ENCODE measurements at regions not wholly inside any gene's neighbourhood (a gene's known extent, or its start where the extent isn't known, plus 50 kb on each side); places are given as distances from the start of the nearest gene placed in this dataset.

GRCh38 chrX:20796450-20796849, 529.7 kb upstream of the RPS6KA3 start:
- Histone ChIP-seq H3K27me3 (ENCODE audit: control insufficient read depth, insufficient read depth, low read length) (no peaks in the 10 kb centered on the region), H3K36me3 (replicated peaks; ENCODE audit: control insufficient read depth, insufficient read depth, low read length) (no peaks in the 10 kb centered on the region), H3K4me3 (ENCODE audit: insufficient read depth, low read depth, low read length) (no peak overlapping the region)
- DNase-seq, result no peak

- no peaks in the 10 kb centered on the region for H3K36me3 ChIP-seq (replicated peaks; ENCODE audit: control insufficient read depth, insufficient read depth, low read length)
- H3K4me3 ChIP-seq (ENCODE audit: insufficient read depth, low read depth, low read length), result no peak overlapping the region
- DNase-seq, result no peak
- H3K27me3 ChIP-seq (ENCODE audit: control insufficient read depth, insufficient read depth, low read length), result no peaks in the 10 kb centered on the region
Observed at GRCh38 chrX:20789103-20789502, 522.4 kb upstream of the RPS6KA3 start.

DNA sequence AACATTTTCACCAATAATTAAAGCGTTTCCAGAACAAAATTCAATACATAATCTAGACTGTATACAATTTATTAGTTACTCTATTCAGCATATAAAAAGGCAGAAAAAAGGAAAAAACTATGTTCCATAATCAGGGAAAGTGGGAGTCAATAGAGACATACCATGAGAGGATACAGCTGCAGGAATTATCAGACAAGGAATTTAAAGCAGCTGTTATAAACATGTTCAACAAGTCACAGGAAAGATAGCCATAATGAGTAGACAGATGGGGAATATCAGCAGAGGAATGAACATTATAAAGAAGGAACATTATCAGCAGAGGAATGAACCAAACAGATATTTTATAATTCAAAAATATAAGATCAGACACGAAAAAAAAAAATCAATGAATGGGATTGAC, 500.6 kb upstream of the RPS6KA3 start:
- no peak for DNase-seq

GRCh38 chrX:20756585-20756984, 489.9 kb upstream of the RPS6KA3 start:
- no peak for DNase-seq
- H3K27me3 ChIP-seq (ENCODE audit: control insufficient read depth, insufficient read depth, low read length), result no peaks in the 10 kb centered on the region
- H3K4me3 ChIP-seq (ENCODE audit: insufficient read depth, low read depth, low read length), result no peak overlapping the region
- no peaks in the 10 kb centered on the region for H3K36me3 ChIP-seq (replicated peaks; ENCODE audit: control insufficient read depth, insufficient read depth, low read length)

More for the DNA sequence above, 500.6 kb upstream of the RPS6KA3 start:
- H3K36me3 ChIP-seq (replicated peaks; ENCODE audit: control insufficient read depth, insufficient read depth, low read length), result no peaks in the 10 kb centered on the region
- H3K27me3 ChIP-seq (ENCODE audit: control insufficient read depth, insufficient read depth, low read length), result no peaks in the 10 kb centered on the region
- no peak overlapping the region for H3K4me3 ChIP-seq (ENCODE audit: insufficient read depth, low read depth, low read length)

DNA sequence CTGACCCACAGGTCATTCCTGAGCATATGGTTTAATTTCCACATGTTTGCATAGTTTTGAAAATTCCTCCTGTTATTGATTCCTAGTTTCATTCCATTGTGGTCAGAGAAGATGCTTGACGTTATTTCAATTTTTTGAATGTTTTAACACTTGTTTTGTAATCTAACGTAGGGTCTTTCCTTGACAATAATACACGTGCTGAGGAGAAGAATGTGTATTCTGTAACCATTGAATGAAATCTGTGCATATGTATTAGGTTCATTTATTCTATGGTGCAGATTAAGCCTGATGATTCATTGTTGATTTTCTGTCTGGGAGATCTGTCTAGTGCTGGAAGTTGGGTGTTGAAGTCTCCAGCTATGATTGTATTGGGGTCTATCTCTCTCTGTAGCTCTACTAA, 486.4 kb upstream of the RPS6KA3 start:
- no peak for DNase-seq
- no peak overlapping the region for H3K4me3 ChIP-seq (ENCODE audit: insufficient read depth, low read depth, low read length)
- no peaks in the 10 kb centered on the region for H3K36me3 ChIP-seq (replicated peaks; ENCODE audit: control insufficient read depth, insufficient read depth, low read length)
- no peaks in the 10 kb centered on the region for H3K27me3 ChIP-seq (ENCODE audit: control insufficient read depth, insufficient read depth, low read length)

- H3K27me3 ChIP-seq (ENCODE audit: control insufficient read depth, insufficient read depth, low read length), result no peaks in the 10 kb centered on the region
- no peak overlapping the region for H3K4me3 ChIP-seq (ENCODE audit: insufficient read depth, low read depth, low read length)
- no peaks in the 10 kb centered on the region for H3K36me3 ChIP-seq (replicated peaks; ENCODE audit: control insufficient read depth, insufficient read depth, low read length)
- no peak for DNase-seq
Observed at GRCh38 chrX:20746690-20747089, 480.0 kb upstream of the RPS6KA3 start.

GRCh38 chrX:20743046-20743445, 476.3 kb upstream of the RPS6KA3 start:
- Histone ChIP-seq H3K4me3 (ENCODE audit: insufficient read depth, low read depth, low read length) (no peak overlapping the region), H3K27me3 (ENCODE audit: control insufficient read depth, insufficient read depth, low read length) (no peaks in the 10 kb centered on the region), H3K36me3 (replicated peaks; ENCODE audit: control insufficient read depth, insufficient read depth, low read length) (no peaks in the 10 kb centered on the region)
- DNase-seq, result no peak

DNA sequence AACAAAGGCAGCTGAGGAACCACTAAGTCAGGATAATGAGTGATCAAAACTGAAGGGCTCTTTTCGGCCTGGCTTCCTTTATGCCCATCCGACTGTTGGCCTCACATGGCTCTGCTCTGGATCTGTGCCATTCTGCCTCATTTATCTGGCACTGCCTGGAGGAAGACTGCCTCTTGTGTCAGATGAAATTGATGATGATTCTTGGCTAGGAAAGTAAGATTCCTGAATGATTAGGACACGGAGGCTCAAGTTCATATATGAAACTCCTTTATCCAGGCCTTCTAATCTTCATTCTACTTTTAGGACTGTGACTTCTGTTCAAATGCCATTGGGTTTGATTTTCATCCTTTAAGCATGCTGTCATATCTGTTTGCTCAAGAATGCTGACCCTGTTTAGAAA, 475.4 kb upstream of the RPS6KA3 start:
- Histone ChIP-seq H3K27me3 (ENCODE audit: control insufficient read depth, insufficient read depth, low read length) (no peaks in the 10 kb centered on the region), H3K4me3 (ENCODE audit: insufficient read depth, low read depth, low read length) (no peak overlapping the region), H3K36me3 (replicated peaks; ENCODE audit: control insufficient read depth, insufficient read depth, low read length) (no peaks in the 10 kb centered on the region)
- no peak for DNase-seq

DNA sequence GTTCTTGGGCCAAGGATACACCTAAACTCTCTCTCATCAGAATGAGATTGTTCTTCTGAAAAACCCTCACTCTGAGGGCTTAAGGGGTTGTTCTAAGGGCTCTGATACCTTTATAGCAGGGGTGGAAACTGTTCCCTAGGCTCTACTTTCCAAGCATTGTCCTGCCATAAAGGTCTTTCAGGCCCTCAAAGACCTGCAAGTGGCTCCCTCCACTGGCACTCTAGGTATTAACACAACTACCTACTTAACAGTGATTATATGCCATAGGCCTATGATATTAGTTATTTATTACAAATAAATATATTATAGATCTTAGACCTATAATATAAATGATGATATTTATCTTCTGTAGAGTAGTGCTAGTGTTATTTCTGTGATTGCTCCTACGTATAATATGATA, 473.7 kb upstream of the RPS6KA3 start:
- DNase-seq, result peak; percentile 9

DNA sequence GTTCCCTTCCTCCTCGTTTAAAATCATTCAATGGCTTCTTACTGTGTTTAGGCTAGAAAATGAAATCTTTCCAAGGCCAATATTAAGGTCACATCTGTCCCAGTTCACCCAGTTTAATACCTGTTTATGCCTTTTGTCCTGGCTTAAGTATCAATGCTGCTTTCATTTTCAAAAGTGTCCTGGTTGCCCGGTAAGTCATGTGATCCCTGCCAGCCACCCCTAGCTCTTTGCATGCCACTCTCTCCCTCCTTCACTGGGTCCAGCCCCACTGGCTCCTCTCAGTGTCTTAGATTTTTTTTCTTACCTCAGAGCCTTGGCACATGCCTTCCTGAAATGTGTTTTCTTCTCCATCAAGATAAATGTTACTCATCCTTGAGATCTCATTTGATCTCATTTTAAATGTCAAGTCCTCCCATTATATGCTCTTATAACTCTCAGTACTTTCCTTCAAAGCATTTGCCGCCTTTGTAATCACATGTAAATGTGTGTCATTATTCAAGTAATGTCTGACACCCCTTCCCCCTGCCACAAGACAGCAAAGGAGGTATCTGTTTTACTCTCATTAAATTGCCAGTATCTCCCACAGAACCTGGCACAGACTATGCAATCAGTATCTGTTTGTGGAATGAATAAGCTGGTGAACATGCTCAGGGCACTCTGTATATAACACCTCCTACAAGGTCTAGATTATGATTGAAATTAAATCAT, 472.5 kb upstream of the RPS6KA3 start:
- no peaks in the 10 kb centered on the region for H3K36me3 ChIP-seq (replicated peaks; ENCODE audit: control insufficient read depth, insufficient read depth, low read length)
- no peak for DNase-seq
- H3K4me3 ChIP-seq (ENCODE audit: insufficient read depth, low read depth, low read length), result no peak overlapping the region
- H3K27me3 ChIP-seq (ENCODE audit: control insufficient read depth, insufficient read depth, low read length), result no peaks in the 10 kb centered on the region

More for the DNA sequence above, 473.7 kb upstream of the RPS6KA3 start:
- no peak overlapping the region for H3K4me3 ChIP-seq (ENCODE audit: insufficient read depth, low read depth, low read length)
- H3K27me3 ChIP-seq (ENCODE audit: control insufficient read depth, insufficient read depth, low read length), result no peaks in the 10 kb centered on the region
- no peaks in the 10 kb centered on the region for H3K36me3 ChIP-seq (replicated peaks; ENCODE audit: control insufficient read depth, insufficient read depth, low read length)

GRCh38 chrX:20729416-20729815, 462.7 kb upstream of the RPS6KA3 start:
- Histone ChIP-seq H3K36me3 (replicated peaks; ENCODE audit: control insufficient read depth, insufficient read depth, low read length) (no peaks in the 10 kb centered on the region), H3K27me3 (ENCODE audit: control insufficient read depth, insufficient read depth, low read length) (no peaks in the 10 kb centered on the region), H3K4me3 (ENCODE audit: insufficient read depth, low read depth, low read length) (no peak overlapping the region)
- DNase-seq, result no peak

- Histone ChIP-seq H3K4me3 (ENCODE audit: insufficient read depth, low read depth, low read length) (no peak overlapping the region), H3K36me3 (replicated peaks; ENCODE audit: control insufficient read depth, insufficient read depth, low read length) (no peaks in the 10 kb centered on the region), H3K27me3 (ENCODE audit: control insufficient read depth, insufficient read depth, low read length) (no peaks in the 10 kb centered on the region)
- no peak for DNase-seq
Observed at GRCh38 chrX:20727447-20727846, 460.7 kb upstream of the RPS6KA3 start.

- no peak for DNase-seq
- no peaks in the 10 kb centered on the region for H3K36me3 ChIP-seq (replicated peaks; ENCODE audit: control insufficient read depth, insufficient read depth, low read length)
- no peak overlapping the region for H3K4me3 ChIP-seq (ENCODE audit: insufficient read depth, low read depth, low read length)
- no peaks in the 10 kb centered on the region for H3K27me3 ChIP-seq (ENCODE audit: control insufficient read depth, insufficient read depth, low read length)
Observed at GRCh38 chrX:20720954-20721626, 454.4 kb upstream of the RPS6KA3 start.

DNA sequence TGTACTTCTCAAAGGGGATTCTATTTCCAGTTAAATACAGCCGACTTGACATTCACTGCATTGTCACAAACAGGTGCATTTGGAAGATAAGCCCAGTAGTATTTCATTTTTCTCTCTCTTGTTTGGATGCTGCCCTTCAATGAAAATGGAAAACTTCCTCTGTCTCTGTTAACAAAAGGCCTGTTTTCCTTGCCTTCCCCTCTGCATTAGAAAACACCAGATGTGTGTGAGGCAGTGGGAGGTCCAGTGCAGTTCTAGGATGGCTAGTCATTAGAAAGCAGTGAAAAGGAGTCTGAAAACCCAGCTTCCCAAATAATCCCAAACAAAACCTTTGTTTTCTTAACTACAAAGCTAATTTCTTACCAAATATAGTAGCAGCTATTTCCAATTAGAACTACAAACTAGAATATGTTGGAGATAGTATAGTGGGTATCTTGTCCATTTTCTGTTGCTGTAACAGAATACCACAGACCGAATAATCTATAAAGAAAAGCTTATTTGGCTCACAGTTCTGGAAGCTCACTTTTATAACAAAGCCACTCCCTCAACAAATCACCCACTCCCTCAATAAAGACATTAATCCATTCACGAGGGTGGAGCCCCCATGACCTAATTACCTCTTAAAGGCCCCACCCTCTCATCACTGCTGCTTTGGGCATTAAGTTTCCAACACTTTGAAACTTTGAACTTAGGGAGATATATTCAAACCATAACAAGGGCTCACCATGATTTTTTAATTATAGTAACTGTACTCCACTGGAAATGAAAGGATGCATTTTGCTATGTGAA, 452.1 kb upstream of the RPS6KA3 start:
- Histone ChIP-seq H3K4me3 (ENCODE audit: insufficient read depth, low read depth, low read length) (no peak overlapping the region), H3K27me3 (ENCODE audit: control insufficient read depth, insufficient read depth, low read length) (no peaks in the 10 kb centered on the region), H3K36me3 (replicated peaks; ENCODE audit: control insufficient read depth, insufficient read depth, low read length) (no peaks in the 10 kb centered on the region)
- DNase-seq, result peak; percentile 17

DNA sequence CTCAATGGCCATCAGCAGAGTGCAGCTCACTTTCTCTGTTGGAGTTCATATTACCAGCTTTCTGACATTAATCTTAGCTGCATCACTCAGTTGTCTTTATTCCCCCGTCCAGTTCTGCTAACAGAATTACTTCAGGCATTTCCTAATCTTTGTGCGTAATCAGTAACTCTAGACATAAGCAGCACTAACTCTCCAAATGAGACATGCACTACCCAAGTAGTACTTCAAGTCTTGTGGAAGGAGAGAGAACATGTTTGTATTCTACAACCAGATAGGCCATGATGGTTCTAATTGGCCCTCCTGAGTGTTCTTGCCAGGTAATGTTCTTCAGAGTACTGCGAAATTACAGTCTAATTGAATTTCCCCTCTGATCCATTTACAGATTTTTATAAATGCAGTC, 448.5 kb upstream of the RPS6KA3 start:
- Histone ChIP-seq H3K36me3 (replicated peaks; ENCODE audit: control insufficient read depth, insufficient read depth, low read length) (no peaks in the 10 kb centered on the region), H3K27me3 (ENCODE audit: control insufficient read depth, insufficient read depth, low read length) (no peaks in the 10 kb centered on the region), H3K4me3 (ENCODE audit: insufficient read depth, low read depth, low read length) (no peak overlapping the region)
- no peak for DNase-seq
